ENCODE measurements at regions not wholly inside any gene's neighbourhood (a gene's known extent, or its start where the extent isn't known, plus 50 kb on each side); places are given as distances from the start of the nearest gene placed in this dataset.

- TSS peak; percentile 40 for BruUV-seq (replicated peaks)
- peak overlapping the region; percentile 98 for H3K27ac ChIP-seq (ENCODE audit: low read length)
- no peaks in the 10 kb centered on the region for H4K20me1 ChIP-seq (ENCODE audit: low read length)
- H3K79me2 ChIP-seq (ENCODE audit: low read length) = no peaks in the 10 kb centered on the region
- DNase-seq (peak; percentile 94), ATAC-seq (peak; percentile 66)
- peak overlapping the region; percentile 67 for H2AFZ ChIP-seq (ENCODE audit: low read length)
- ChIA-PET CTCF (no interaction called here), POLR2A (ENCODE audit: unreplicated experiment) (no interaction called here)
- peak overlapping the region; percentile 76 for H3K9ac ChIP-seq (ENCODE audit: low read length)
- H3K27me3 ChIP-seq (ENCODE audit: low read length) = no peaks in the 10 kb centered on the region
- intact Hi-C loops (cut with micrococcal nuclease) = no loop called here
- TF ChIP-seq EZH2phosphoT487 (IDR thresholded peaks at IDR 0.05; ENCODE audit: borderline replicate concordance, low read length) (no peak), EZH2 (IDR thresholded peaks at IDR 0.05; ENCODE audit: low read length, unreplicated experiment) (no peak), CTCF (conservative IDR thresholded peaks at IDR 0.05; ENCODE audit: low read depth, low read length) (no peak)
- H3K36me3 ChIP-seq (ENCODE audit: low read depth, low read length) = no peaks in the 10 kb centered on the region
- peak overlapping the region; percentile 32; the same call in 1 of the 2 replicates for H3K4me3 ChIP-seq (ENCODE audit: low read length)
- H3F3A ChIP-seq (ENCODE audit: low read length, unreplicated experiment) = no peaks in the 10 kb centered on the region
- H3K9me2 ChIP-seq (replicated peaks; ENCODE audit: low read length) = no peaks in the 10 kb centered on the region
- H3K4me2 ChIP-seq (ENCODE audit: low read length) = peak overlapping the region; percentile 80
- peaks cover 66% of the 10 kb centered on the region for H3K4me1 ChIP-seq (ENCODE audit: insufficient read depth, low read length)
- no peaks in the 10 kb centered on the region for H3K9me3 ChIP-seq (ENCODE audit: low read length)
Observed at GRCh38 chr3:107992976-107993684, 97.7 kb downstream of the CD47 start.

GRCh38 chr3:107990926-107991325 lies 99.9 kb downstream of the CD47 start:
- Histone ChIP-seq H3K4me2 (ENCODE audit: low read length) (no peak overlapping the region), H3K27ac (ENCODE audit: low read length) (no peak overlapping the region), H3K4me1 (ENCODE audit: insufficient read depth, low read length) (peaks cover 82% of the 10 kb centered on the region), H3K9ac (ENCODE audit: low read length) (no peak overlapping the region), H3K79me2 (ENCODE audit: low read length) (no peaks in the 10 kb centered on the region), H3K27me3 (ENCODE audit: low read length) (no peaks in the 10 kb centered on the region), H3K9me2 (replicated peaks; ENCODE audit: low read length) (no peaks in the 10 kb centered on the region), H4K20me1 (ENCODE audit: low read length) (no peaks in the 10 kb centered on the region), H3K4me3 (ENCODE audit: low read length) (no peak overlapping the region), H3F3A (ENCODE audit: low read length, unreplicated experiment) (peaks cover 17% of the 10 kb centered on the region), H3K36me3 (ENCODE audit: low read depth, low read length) (no peaks in the 10 kb centered on the region), H3K9me3 (ENCODE audit: low read length) (no peaks in the 10 kb centered on the region), H2AFZ (ENCODE audit: low read length) (no peak overlapping the region)
- intact Hi-C loops (cut with micrococcal nuclease) = no loop called here
- ATAC-seq (no peak), DNase-seq (no peak)
- ChIA-PET CTCF (no interaction called here), POLR2A (ENCODE audit: unreplicated experiment) (no interaction called here)
- TF ChIP-seq EZH2 (IDR thresholded peaks at IDR 0.05; ENCODE audit: low read length, unreplicated experiment) (no peak), CTCF (conservative IDR thresholded peaks at IDR 0.05; ENCODE audit: low read depth, low read length) (no peak), EZH2phosphoT487 (IDR thresholded peaks at IDR 0.05; ENCODE audit: borderline replicate concordance, low read length) (no peak)
- BruUV-seq (replicated peaks) = no TSS peak

- TF ChIP-seq EZH2phosphoT487 (IDR thresholded peaks at IDR 0.05; ENCODE audit: borderline replicate concordance, low read length) (no peak), CTCF (conservative IDR thresholded peaks at IDR 0.05; ENCODE audit: low read depth, low read length) (no peak), EZH2 (IDR thresholded peaks at IDR 0.05; ENCODE audit: low read length, unreplicated experiment) (no peak)
- ATAC-seq (no peak), DNase-seq (no peak)
- H3K4me3 ChIP-seq (ENCODE audit: low read length) = no peak overlapping the region
- no peaks in the 10 kb centered on the region for H3K36me3 ChIP-seq (ENCODE audit: low read depth, low read length)
- no peaks in the 10 kb centered on the region for H3K9me2 ChIP-seq (replicated peaks; ENCODE audit: low read length)
- H3K9me3 ChIP-seq (ENCODE audit: low read length) = no peaks in the 10 kb centered on the region
- ChIA-PET CTCF (no interaction called here), POLR2A (ENCODE audit: unreplicated experiment) (no interaction called here)
- no peak overlapping the region for H3K27ac ChIP-seq (ENCODE audit: low read length)
- no peaks in the 10 kb centered on the region for H4K20me1 ChIP-seq (ENCODE audit: low read length)
- H3K27me3 ChIP-seq (ENCODE audit: low read length) = no peaks in the 10 kb centered on the region
- intact Hi-C loops (cut with micrococcal nuclease) = no loop called here
- H2AFZ ChIP-seq (ENCODE audit: low read length) = no peak overlapping the region
- no peak overlapping the region for H3K4me2 ChIP-seq (ENCODE audit: low read length)
- H3K79me2 ChIP-seq (ENCODE audit: low read length) = no peaks in the 10 kb centered on the region
- H3F3A ChIP-seq (ENCODE audit: low read length, unreplicated experiment) = peaks cover 17% of the 10 kb centered on the region
- H3K4me1 ChIP-seq (ENCODE audit: insufficient read depth, low read length) = peaks cover 86% of the 10 kb centered on the region
- no TSS peak for BruUV-seq (replicated peaks)
- H3K9ac ChIP-seq (ENCODE audit: low read length) = no peak overlapping the region
Observed at GRCh38 chr3:107990433-107990832, 100.4 kb downstream of the CD47 start.

All from PC-3 (cell line).